ENCODE measurements at regions not wholly inside any gene's neighbourhood (a gene's known extent, or its start where the extent isn't known, plus 50 kb on each side); places are given as distances from the start of the nearest gene placed in this dataset.
A peak's percentile ranks its signal among the peaks of the same experiment; 100 is the strongest.

DNA sequence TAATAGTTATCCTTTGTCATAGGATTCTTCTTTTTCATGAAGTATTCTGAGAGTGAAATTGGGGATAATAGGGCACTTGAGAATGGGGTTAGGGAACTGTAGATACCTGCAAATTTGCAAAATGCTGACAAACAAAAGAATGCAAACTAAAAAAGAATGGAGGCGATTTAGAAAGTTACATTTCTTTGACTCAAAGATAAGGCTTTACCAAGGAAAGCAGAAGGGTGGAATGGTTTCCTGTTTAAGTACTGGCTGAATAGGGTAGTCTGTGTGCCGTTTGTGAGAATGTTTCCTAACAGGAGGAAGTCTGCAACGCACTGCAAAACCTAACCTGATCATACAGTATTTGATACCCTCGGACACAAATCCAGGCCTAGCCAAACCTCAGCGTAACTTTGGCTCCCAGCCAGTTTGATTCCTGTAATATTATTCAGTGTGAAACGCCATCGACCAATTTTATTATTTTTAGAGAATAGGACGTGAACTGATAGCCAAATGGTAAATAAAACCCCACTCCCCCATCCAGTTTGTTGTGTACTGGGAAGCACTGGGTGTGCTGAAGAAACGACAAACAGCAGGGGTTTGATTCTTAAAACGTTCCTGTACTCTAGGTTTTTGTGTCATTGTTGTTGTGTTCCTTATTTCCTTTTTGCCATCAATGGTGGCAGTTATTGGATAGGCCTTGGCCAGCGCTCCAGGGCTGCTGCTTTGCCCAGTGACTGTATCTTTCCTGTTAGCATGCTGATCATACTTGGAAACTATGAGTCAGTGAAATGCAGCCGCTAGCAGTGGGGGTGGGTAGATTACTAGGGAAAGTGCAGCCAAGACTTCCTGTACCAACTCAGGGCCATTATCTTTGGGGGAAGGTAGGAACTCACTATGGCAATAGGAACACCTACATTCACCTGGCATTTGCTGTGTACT is 148.0 kb upstream of the TBL1XR1 start:
- DNase-seq (ENCODE audit: low spot score): peak; percentile 91
- ChIA-PET POLR2A (ENCODE audit: low non-redundant PET) (interaction anchor here (1.0 kb wide), 1 partner anchor 148 kb away, joined by 3 read pairs; the partner anchor contains the start of gene TBL1XR1), CTCF (interaction anchor here (0.6 kb wide), 1 partner anchor 140 kb away, joined by 9 read pairs; no protein-coding TSS in a partner anchor)
- TF ChIP-seq, protein P1, sequence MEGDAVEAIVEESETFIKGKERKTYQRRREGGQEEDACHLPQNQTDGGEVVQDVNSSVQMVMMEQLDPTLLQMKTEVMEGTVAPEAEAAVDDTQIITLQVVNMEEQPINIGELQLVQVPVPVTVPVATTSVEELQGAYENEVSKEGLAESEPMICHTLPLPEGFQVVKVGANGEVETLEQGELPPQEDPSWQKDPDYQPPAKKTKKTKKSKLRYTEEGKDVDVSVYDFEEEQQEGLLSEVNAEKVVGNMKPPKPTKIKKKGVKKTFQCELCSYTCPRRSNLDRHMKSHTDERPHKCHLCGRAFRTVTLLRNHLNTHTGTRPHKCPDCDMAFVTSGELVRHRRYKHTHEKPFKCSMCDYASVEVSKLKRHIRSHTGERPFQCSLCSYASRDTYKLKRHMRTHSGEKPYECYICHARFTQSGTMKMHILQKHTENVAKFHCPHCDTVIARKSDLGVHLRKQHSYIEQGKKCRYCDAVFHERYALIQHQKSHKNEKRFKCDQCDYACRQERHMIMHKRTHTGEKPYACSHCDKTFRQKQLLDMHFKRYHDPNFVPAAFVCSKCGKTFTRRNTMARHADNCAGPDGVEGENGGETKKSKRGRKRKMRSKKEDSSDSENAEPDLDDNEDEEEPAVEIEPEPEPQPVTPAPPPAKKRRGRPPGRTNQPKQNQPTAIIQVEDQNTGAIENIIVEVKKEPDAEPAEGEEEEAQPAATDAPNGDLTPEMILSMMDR (conservative IDR thresholded peaks at IDR 0.05; ENCODE audit: low read depth): no peak
- peak overlapping the region; percentile 51; the same call in 1 of the 2 replicates for H3K27ac ChIP-seq

DNA sequence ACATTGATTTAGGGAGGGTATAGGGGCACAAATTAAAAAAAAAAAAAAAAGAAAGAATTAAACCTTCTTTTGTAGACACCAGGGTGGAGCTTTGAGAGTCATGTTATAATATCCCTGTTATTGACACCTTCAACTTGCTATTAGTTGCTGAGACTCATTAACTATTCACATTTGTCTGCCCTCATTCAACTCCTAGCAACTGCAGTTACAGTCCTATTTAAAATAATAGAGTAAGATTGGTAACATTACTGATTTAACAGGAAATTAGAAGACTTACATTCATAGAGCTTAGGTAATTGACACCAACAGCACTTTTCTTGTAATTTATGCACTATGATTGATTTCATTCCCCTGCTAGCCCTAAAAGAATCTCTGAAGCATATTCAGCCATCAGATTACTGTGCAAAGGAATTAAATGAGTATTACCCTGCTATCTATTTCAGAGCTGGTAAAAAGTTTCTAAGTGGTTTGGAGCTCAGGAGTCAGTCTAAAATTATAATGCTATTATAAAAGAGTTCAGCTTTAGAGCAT is 148.8 kb upstream of the TBL1XR1 start:
- ChIA-PET CTCF (interaction anchor here (0.6 kb wide), 1 partner anchor 139 kb away, joined by 9 read pairs; no protein-coding TSS in a partner anchor), POLR2A (ENCODE audit: low non-redundant PET) (interaction anchor here (1.0 kb wide), 1 partner anchor 149 kb away, joined by 3 read pairs; the partner anchor contains the start of gene TBL1XR1)
- peak overlapping the region; percentile 51; the same call in 1 of the 2 replicates for H3K27ac ChIP-seq
- DNase-seq (ENCODE audit: low spot score): no peak
- TF ChIP-seq, protein P1 (conservative IDR thresholded peaks at IDR 0.05; ENCODE audit: low read depth): no peak

DNA sequence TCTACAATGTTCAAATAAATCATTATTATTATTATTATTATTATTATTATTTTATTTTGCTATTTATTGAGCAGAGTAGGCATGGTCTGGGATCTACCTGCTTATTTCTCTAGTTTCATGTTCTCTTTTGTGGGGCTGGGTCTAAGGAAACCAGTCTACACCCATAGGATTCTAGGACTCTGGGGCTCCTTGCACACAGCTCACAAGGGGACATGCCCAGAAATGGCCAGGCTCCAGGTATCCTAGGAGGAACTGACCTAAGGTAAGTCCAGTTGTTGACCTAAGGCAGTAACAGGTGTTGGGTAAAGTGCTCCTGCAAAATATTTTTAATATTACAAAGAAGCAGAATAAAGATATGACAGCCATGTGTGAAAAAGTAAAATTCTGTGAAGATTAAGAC is 149.6 kb upstream of the TBL1XR1 start:
- H3K27ac ChIP-seq: no peak overlapping the region
- CTCF ChIA-PET: interaction anchor here (0.6 kb wide), 1 partner anchor 149 kb away, joined by 3 read pairs; no protein-coding TSS in a partner anchor
- no peak for DNase-seq (ENCODE audit: low spot score)
- POLR2A ChIA-PET (ENCODE audit: low non-redundant PET): no interaction called here
- TF ChIP-seq, protein P1 (conservative IDR thresholded peaks at IDR 0.05; ENCODE audit: low read depth): no peak

DNA sequence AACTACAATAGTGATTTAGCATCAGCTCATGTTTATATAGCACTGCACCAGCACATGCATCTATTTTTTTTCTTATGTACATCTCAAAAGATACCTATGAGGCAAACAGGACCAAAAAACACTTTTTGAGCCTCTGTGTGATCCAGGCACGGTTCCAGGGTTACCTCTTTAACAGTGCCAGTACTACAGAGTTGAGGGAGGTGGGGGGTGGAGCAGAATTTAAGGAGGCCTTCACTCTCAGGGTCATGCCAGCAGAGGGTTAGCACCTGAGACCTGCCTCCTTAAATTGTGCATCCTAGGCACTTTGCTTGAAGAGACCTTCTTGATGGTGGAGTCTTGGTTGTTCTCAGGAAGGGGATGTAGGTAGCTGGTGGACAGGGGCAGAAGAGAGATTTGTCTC is 150.3 kb upstream of the TBL1XR1 start:
- ChIA-PET CTCF (interaction anchor here (0.6 kb wide), 1 partner anchor 438 kb away, joined by 3 read pairs; no protein-coding TSS in a partner anchor), POLR2A (ENCODE audit: low non-redundant PET) (no interaction called here)
- TF ChIP-seq, protein P1 (conservative IDR thresholded peaks at IDR 0.05; ENCODE audit: low read depth): no peak
- no peak for DNase-seq (ENCODE audit: low spot score)
- H3K27ac ChIP-seq: no peak overlapping the region

DNA sequence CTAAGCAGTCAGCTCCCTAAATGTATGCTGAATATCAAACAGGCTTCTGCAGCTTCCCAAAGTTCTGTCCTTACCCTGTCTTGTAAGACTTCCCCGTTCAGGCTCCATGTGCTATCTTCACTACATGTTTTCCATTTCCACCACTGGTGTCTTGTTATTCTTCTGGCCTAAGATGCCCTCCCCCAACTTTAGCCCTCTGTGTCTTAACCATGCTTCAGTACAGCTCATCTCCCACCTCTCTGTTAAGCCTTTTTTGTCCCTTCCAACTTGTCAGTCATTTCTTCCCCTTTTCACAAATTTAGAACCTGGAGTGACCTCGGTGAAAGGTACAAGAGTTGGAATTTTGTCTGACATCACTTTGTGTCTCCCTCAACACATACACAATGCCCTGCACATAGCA is 151.7 kb upstream of the TBL1XR1 start:
- CTCF ChIA-PET: no interaction called here
- no peak for DNase-seq (ENCODE audit: low spot score)
- POLR2A ChIA-PET (ENCODE audit: low non-redundant PET): interaction anchor here (0.6 kb wide), 1 partner anchor 45 kb away, joined by 3 read pairs; no protein-coding TSS in a partner anchor
- H3K27ac ChIP-seq: no peak overlapping the region
- TF ChIP-seq, protein P1 (conservative IDR thresholded peaks at IDR 0.05; ENCODE audit: low read depth): no peak

DNA sequence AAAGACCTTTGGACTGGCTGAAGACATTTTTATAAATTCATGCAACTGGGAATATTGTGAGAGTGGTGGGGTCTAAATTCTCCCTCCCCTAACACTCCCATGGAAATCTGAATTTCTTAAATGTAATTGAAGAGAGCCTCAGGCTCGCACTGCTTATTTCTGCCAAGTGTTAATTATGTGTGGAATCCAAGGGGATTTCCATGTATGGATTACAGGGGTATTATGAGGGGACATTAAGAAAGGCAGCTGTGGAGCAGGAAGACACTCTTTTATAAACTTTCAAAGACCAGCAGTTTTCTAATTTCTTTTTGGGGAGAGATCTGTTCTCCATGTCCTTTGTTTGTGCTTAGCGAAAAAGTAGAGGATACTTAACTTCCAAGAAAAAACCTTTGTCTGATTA is 152.1 kb upstream of the TBL1XR1 start:
- CTCF ChIA-PET: no interaction called here
- POLR2A ChIA-PET (ENCODE audit: low non-redundant PET): interaction anchor here (0.6 kb wide), 1 partner anchor 46 kb away, joined by 3 read pairs; no protein-coding TSS in a partner anchor
- no peak overlapping the region for H3K27ac ChIP-seq
- no peak for DNase-seq (ENCODE audit: low spot score)
- TF ChIP-seq, protein P1 (conservative IDR thresholded peaks at IDR 0.05; ENCODE audit: low read depth): no peak

Measured in RWPE1 (cell line).